Left ventricle myocardium inferior (tissue), 1 donor: ENCODE measurements at regions not wholly inside any gene's neighbourhood (a gene's known extent, or its start where the extent isn't known, plus 50 kb on each side); places are given as distances from the start of the nearest gene placed in this dataset.

Experiments used
- DNase-seq: peaks from one replicate; pipeline ENCODE4 v3.0.0-alpha.2; 2020
- H3K27ac ChIP-seq: fragments of 200-600 bp; replicated peaks from 2 replicates; pipeline ENCODE4 v1.8.0; 2021
- H3K27me3 ChIP-seq: fragments of 200-600 bp; 2 replicates; pipeline ENCODE4 v1.8.0; 2021; ENCODE audit warnings: low read depth
- H3K36me3 ChIP-seq: fragments of 200-600 bp; 2 replicates; pipeline ENCODE4 v1.8.0; 2021
- H3K4me1 ChIP-seq: fragments of 200-600 bp; 2 replicates; pipeline ENCODE4 v1.8.0; 2021
- H3K4me3 ChIP-seq: fragments of 200-600 bp; 2 replicates; pipeline ENCODE4 v1.8.0; 2021; ENCODE audit warnings: mild to moderate bottlenecking, moderate library complexity
- H3K9me3 ChIP-seq: fragments of 200-600 bp; replicated peaks from 2 replicates; pipeline ENCODE4 v1.8.0; 2021
- CTCF ChIP-seq: fragments of 200-600 bp; IDR thresholded peaks from 2 replicates; pipeline ENCODE4 v1.8.0; 2021; ENCODE audit warnings: antibody characterized with exemption, mild to moderate bottlenecking, borderline replicate concordance
- intact Hi-C: fragments of 100-400 bp; cut with micrococcal nuclease; formaldehyde crosslinking; loops from one replicate; pipeline ENCODE4 v1.11.0; 2022
- donor health status: DM: no; HTN: yes; CAD: no; lungs with severe emphysema.

DNA sequence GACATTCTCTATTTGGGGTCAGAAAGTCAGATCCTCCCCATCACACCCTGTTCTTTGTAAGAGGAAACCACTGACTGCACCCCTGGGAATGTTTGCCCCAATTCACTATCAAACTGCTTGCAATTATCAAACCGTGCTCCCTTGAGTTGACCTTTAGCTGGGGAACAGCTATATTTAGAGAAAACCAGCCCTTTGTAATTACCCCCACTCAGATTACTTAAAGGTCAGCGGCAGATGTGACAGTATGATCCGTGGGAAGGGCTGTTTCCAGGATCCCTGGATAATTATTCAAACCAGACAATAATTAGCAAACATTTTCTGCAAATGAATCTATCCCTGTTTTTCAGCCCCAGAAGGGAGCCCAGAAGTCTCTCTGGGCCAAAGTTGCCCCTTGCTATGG is 242.7 kb downstream of the RRAGC start:
- intact Hi-C loops, result no loop called here

DNA sequence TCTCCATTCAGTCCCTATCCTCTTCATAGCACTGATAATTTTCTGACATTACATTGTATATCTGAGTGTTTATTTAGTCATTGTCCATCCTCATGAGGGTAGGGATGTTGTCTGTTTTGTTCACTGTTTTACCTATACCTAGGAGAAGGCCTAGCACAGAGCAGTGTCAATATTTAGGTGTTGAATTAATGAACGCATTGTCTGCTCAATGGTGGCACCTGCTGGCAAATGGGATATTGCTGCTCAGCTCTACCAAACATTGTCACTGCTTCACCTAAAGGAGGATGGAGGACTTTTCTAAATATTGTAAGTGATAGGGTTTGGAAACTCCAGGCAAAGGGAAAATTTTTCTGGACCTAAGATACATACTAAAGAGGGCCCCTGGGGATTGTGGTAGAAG is 243.9 kb downstream of the RRAGC start:
- Histone ChIP-seq H3K27me3 (peaks cover 26% of the 10 kb centered on the region), H3K9me3 (no peaks in the 10 kb centered on the region), H3K27ac (no peak overlapping the region), H3K4me3 (no peak overlapping the region), H3K4me1 (peaks cover 22% of the 10 kb centered on the region), H3K36me3 (no peaks in the 10 kb centered on the region)
- intact Hi-C loops, result no loop called here
- no peak for DNase-seq
- TF ChIP-seq CTCF, result no peak

More for the DNA sequence above, 242.7 kb downstream of the RRAGC start:
- no peak overlapping the region for H3K4me3 ChIP-seq
- H3K27ac ChIP-seq, result no peak overlapping the region
- H3K9me3 ChIP-seq, result no peaks in the 10 kb centered on the region
- H3K27me3 ChIP-seq, result peaks cover 18% of the 10 kb centered on the region
- DNase-seq, result no peak
- TF ChIP-seq CTCF, result no peak
- H3K4me1 ChIP-seq, result peaks cover 22% of the 10 kb centered on the region
- H3K36me3 ChIP-seq, result no peaks in the 10 kb centered on the region

GRCh38 chr1:38614861-38615260 is 244.7 kb downstream of the RRAGC start:
- intact Hi-C loops, result no loop called here
- TF ChIP-seq CTCF, result no peak
- Histone ChIP-seq H3K27ac (peak overlapping the region; percentile 64), H3K9me3 (no peaks in the 10 kb centered on the region), H3K36me3 (no peaks in the 10 kb centered on the region), H3K4me3 (no peak overlapping the region), H3K27me3 (peaks cover 32% of the 10 kb centered on the region), H3K4me1 (peaks cover 22% of the 10 kb centered on the region)
- DNase-seq, result no peak

DNA sequence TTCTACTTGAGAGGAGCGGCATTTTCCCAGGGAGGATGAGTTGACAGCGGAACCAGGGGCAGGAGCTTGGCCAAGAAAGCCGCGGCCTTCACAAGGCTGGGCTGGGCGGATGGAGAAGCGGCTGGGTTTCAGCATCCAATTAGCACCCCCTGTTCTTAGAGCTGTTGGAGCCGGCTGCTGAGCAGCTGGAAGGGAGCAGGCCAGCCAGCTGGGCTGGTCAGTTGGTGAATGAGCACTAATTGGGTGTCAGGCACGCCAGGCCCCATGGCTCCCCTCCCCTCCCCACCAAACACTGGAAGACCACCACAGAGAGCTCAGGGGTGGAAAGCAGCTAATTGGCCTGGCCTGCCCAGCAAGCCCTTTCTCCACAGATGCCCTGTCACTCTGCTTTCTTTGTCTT is 245.6 kb downstream of the RRAGC start:
- no peak for TF ChIP-seq CTCF
- intact Hi-C loops, result no loop called here
- peaks cover 41% of the 10 kb centered on the region for H3K27me3 ChIP-seq
- no peaks in the 10 kb centered on the region for H3K9me3 ChIP-seq
- H3K36me3 ChIP-seq, result no peaks in the 10 kb centered on the region
- H3K27ac ChIP-seq, result peak overlapping the region; percentile 64
- DNase-seq, result peak; percentile 40
- H3K4me1 ChIP-seq, result peaks cover 22% of the 10 kb centered on the region
- no peak overlapping the region for H3K4me3 ChIP-seq

DNA sequence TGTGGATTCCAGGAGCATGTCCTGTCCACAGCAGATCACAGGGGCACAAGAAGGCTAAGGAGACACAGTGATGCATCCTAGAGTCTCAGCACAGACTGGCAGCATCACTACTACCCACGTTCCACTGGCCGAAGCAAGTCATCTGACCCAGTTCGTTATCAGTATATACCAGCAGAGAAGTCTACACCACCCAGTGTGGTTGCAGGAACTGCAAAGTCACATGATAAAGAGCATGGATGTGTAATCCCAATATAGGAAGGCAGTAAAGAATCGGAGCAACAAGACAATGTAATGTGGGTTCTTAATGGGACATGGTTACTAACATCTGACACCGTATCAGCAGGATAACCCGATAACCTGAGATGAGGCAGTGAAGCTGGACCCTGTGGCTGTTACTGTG is 246.6 kb downstream of the RRAGC start:
- Histone ChIP-seq H3K4me1 (peaks cover 22% of the 10 kb centered on the region), H3K36me3 (no peaks in the 10 kb centered on the region), H3K27ac (no peak overlapping the region), H3K4me3 (no peak overlapping the region), H3K9me3 (no peaks in the 10 kb centered on the region), H3K27me3 (peaks cover 49% of the 10 kb centered on the region)
- DNase-seq, result no peak
- intact Hi-C loops, result no loop called here
- TF ChIP-seq CTCF, result no peak
